ENCODE measurements at regions not wholly inside any gene's neighbourhood (a gene's known extent, or its start where the extent isn't known, plus 50 kb on each side); places are given as distances from the start of the nearest gene placed in this dataset.

DNA sequence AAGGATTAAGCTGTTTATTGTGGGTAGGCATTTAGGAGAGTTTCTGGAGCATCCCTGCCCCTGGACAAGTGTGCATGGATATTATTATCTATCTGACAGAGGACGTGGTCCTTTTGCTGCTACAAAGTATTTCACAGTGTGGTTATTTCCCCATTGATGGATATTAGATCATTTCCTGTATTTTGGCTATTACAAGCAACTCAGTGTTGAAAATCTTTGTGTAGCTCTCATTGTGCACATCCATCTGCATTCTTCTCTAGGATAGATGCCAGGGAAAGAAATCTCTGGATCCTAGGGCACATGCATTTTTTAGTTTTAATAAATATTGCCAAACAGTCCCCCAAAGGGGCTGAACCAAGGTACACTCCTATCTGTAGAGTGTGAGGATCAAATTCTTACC lies 154.3 kb upstream of the SRRM4 start (continued):
- TF ChIP-seq CHAMP1 (IDR thresholded peaks at IDR 0.05) (no peak), TBL1XR1 (IDR thresholded peaks at IDR 0.05; ENCODE audit: low read length in 2 of 2) (no peak)

- Histone ChIP-seq H4K20me1 (replicated peaks; ENCODE audit: control insufficient read depth, insufficient read depth, low read length) (no peaks in the 10 kb centered on the region), H3K4me3 (no peak overlapping the region), H3K27ac (ENCODE audit: extremely low read depth, low read depth, low read length) (no peak overlapping the region), H2AFZ (ENCODE audit: low read depth, low read length) (no peak overlapping the region), H3K9me3 (replicated peaks; ENCODE audit: control insufficient read depth, insufficient read depth, low read depth, low read length) (no peaks in the 10 kb centered on the region), H3K36me3 (ENCODE audit: control insufficient read depth, insufficient read depth, low read length) (no peaks in the 10 kb centered on the region), H3K79me2 (ENCODE audit: control insufficient read depth, insufficient read depth, low read length) (no peaks in the 10 kb centered on the region), H3K4me2 (ENCODE audit: insufficient read depth, low read length) (no peak overlapping the region), H3K27me3 (ENCODE audit: control insufficient read depth in 2 of 2, insufficient read depth in 2 of 2, low read length in 2 of 2) (no peaks in the 10 kb centered on the region), H3K9ac (ENCODE audit: insufficient read depth in 1 of 2, low read depth in 2 of 2, low read length in 2 of 2) (no peak overlapping the region), H3K9me1 (ENCODE audit: control insufficient read depth, insufficient read depth, low read length) (no peaks in the 10 kb centered on the region), H3K4me1 (replicated peaks in 1 of 2; ENCODE audit: control insufficient read depth in 2 of 2, insufficient read depth in 2 of 2, low read length in 2 of 2) (no peaks in the 10 kb centered on the region)
- no TSS peak for BruUV-seq (replicated peaks)
- CTCF ChIA-PET (ENCODE audit: low intra/inter-chr PET ratio), result no interaction called here
- POLR2A ChIA-PET, result no interaction called here
- 0% methylated on average over 6 of the region's 6 CpGs for WGBS (ENCODE audit: insufficient coverage, low coverage, missing lambda C conversion rate)
- ATAC-seq, result no peak
- in situ Hi-C loops (cut with MboI) (no loop called here), intact Hi-C loops (cut with micrococcal nuclease) (no loop called here)
- no peak for FAIRE-seq
- DNase-seq (ENCODE audit: extremely low read depth in 1 of 4, low spot score in 3 of 4), result no peak
- no peak for TF ChIP-seq KLF1 (tag; IDR thresholded peaks at IDR 0.05)
- TF ChIP-seq ZNF518B (CRISPR knock-in tag; IDR thresholded peaks at IDR 0.05), result no peak
- TF ChIP-seq KLF16 (IDR thresholded peaks at IDR 0.05), result no peak
- TF ChIP-seq KAT8 (IDR thresholded peaks at IDR 0.05; ENCODE audit: low read depth), result no peak
- no peak for TF ChIP-seq NFRKB (IDR thresholded peaks at IDR 0.05; ENCODE audit: low read depth)
- no peak for TF ChIP-seq MYC (IDR thresholded peaks at IDR 0.05; ENCODE audit: low read depth, low read length)
- no peak for TF ChIP-seq MYC (CRISPR knock-in tag; IDR thresholded peaks at IDR 0.05; ENCODE audit: borderline replicate concordance, low read depth)
- TF ChIP-seq, protein P1, sequence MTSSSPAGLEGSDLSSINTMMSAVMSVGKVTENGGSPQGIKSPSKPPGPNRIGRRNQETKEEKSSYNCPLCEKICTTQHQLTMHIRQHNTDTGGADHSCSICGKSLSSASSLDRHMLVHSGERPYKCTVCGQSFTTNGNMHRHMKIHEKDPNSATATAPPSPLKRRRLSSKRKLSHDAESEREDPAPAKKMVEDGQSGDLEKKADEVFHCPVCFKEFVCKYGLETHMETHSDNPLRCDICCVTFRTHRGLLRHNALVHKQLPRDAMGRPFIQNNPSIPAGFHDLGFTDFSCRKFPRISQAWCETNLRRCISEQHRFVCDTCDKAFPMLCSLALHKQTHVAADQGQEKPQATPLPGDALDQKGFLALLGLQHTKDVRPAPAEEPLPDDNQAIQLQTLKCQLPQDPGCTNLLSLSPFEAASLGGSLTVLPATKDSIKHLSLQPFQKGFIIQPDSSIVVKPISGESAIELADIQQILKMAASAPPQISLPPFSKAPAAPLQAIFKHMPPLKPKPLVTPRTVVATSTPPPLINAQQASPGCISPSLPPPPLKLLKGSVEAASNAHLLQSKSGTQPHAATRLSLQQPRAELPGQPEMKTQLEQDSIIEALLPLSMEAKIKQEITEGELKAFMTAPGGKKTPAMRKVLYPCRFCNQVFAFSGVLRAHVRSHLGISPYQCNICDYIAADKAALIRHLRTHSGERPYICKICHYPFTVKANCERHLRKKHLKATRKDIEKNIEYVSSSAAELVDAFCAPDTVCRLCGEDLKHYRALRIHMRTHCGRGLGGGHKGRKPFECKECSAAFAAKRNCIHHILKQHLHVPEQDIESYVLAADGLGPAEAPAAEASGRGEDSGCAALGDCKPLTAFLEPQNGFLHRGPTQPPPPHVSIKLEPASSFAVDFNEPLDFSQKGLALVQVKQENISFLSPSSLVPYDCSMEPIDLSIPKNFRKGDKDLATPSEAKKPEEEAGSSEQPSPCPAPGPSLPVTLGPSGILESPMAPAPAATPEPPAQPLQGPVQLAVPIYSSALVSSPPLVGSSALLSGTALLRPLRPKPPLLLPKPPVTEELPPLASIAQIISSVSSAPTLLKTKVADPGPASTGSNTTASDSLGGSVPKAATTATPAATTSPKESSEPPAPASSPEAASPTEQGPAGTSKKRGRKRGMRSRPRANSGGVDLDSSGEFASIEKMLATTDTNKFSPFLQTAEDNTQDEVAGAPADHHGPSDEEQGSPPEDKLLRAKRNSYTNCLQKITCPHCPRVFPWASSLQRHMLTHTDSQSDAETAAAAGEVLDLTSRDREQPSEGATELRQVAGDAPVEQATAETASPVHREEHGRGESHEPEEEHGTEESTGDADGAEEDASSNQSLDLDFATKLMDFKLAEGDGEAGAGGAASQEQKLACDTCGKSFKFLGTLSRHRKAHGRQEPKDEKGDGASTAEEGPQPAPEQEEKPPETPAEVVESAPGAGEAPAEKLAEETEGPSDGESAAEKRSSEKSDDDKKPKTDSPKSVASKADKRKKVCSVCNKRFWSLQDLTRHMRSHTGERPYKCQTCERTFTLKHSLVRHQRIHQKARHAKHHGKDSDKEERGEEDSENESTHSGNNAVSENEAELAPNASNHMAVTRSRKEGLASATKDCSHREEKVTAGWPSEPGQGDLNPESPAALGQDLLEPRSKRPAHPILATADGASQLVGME (CRISPR knock-in tag; IDR thresholded peaks at IDR 0.05), result no peak
- no peak for TF ChIP-seq ZNF311 (CRISPR knock-in tag; IDR thresholded peaks at IDR 0.05)
Observed at GRCh38 chr12:118827606-118828005, 153.7 kb upstream of the SRRM4 start.
